ENCODE measurements at regions not wholly inside any gene's neighbourhood (a gene's known extent, or its start where the extent isn't known, plus 50 kb on each side); places are given as distances from the start of the nearest gene placed in this dataset.

- no peaks in the 10 kb centered on the region for H3K4me1 Mint-ChIP-seq
- no peak overlapping the region for H3K4me3 ChIP-seq (replicated peaks in 1 of 3; ENCODE audit: low read depth in 2 of 3, low read length in 3 of 3)
- no peaks in the 10 kb centered on the region for H3K27me3 ChIP-seq (ENCODE audit: control insufficient read depth in 2 of 2, insufficient read depth in 2 of 2, low read length in 2 of 2)
- H4K20me1 ChIP-seq (ENCODE audit: insufficient read depth, low read length), result no peaks in the 10 kb centered on the region
- no CpG with 5 or more reads among the region's 1 CpG for WGBS (ENCODE audit: insufficient coverage)
- TF ChIP-seq CTCF (IDR thresholded peaks at IDR 0.05), result no peak
- H3K4me3 Mint-ChIP-seq, result no peak overlapping the region
- H3K4me1 ChIP-seq (ENCODE audit: control insufficient read depth in 1 of 2, insufficient read depth in 2 of 2, low read length in 2 of 2), result no peaks in the 10 kb centered on the region
- H3K27me3 Mint-ChIP-seq (ENCODE audit: low read depth in 3 of 3), result peaks cover 0 to 2% (median 1%) of the 10 kb centered on the region in 3 donors
- no peak overlapping the region for H3K27ac ChIP-seq (ENCODE audit: low read depth in 1 of 2, low read length in 2 of 2)
- H3K9ac ChIP-seq (ENCODE audit: insufficient read depth, low read length, poor library complexity, severe bottlenecking), result no peak overlapping the region
- H3K36me3 Mint-ChIP-seq, result no peaks in the 10 kb centered on the region
- intact Hi-C loops (cut with micrococcal nuclease), result loop anchor here in 1 of 2 donors (10.0 kb wide), 1 partner anchor 59 kb away; no protein-coding TSS in a partner anchor
- no peak overlapping the region for H2AFZ ChIP-seq (ENCODE audit: insufficient read depth, low read depth, low read length, poor library complexity, severe bottlenecking)
- H3K9me3 ChIP-seq (replicated peaks in 1 of 2; ENCODE audit: control insufficient read depth in 1 of 2, insufficient read depth in 1 of 2, low read length in 2 of 2), result no peaks in the 10 kb centered on the region
- H3K4me2 ChIP-seq (replicated peaks; ENCODE audit: extremely low read depth, low read length, poor library complexity, severe bottlenecking), result no peak overlapping the region
- no peaks in the 10 kb centered on the region for H3K79me2 ChIP-seq (ENCODE audit: insufficient read depth, low read length)
- peaks cover 0 to 4% (median 0%) of the 10 kb centered on the region in 7 donors for H3K9me3 Mint-ChIP-seq
- DNase-seq, result no peak
- no peak overlapping the region for H3K27ac Mint-ChIP-seq
- H3K36me3 ChIP-seq (replicated peaks in 1 of 2; ENCODE audit: control insufficient read depth in 1 of 2, insufficient read depth in 2 of 2, low read length in 2 of 2), result no peaks in the 10 kb centered on the region
These were observed 132.3 kb upstream of the SKOR2 start for GRCh38 chr18:47383729-47384128.

- H4K20me1 ChIP-seq (ENCODE audit: insufficient read depth, low read length), result no peaks in the 10 kb centered on the region
- no peaks in the 10 kb centered on the region for H3K4me1 ChIP-seq (ENCODE audit: control insufficient read depth in 1 of 2, insufficient read depth in 2 of 2, low read length in 2 of 2)
- H3K27ac ChIP-seq (ENCODE audit: low read depth in 1 of 2, low read length in 2 of 2), result no peak overlapping the region
- H3K4me3 ChIP-seq (replicated peaks in 1 of 3; ENCODE audit: low read depth in 2 of 3, low read length in 3 of 3), result no peak overlapping the region
- Mint-ChIP-seq H3K27ac (no peak overlapping the region), H3K27me3 (ENCODE audit: low read depth in 3 of 3) (peaks cover 0 to 2% (median 1%) of the 10 kb centered on the region in 3 donors), H3K36me3 (no peaks in the 10 kb centered on the region), H3K4me3 (no peak overlapping the region), H3K9me3 (peaks cover 0 to 6% (median 0%) of the 10 kb centered on the region in 7 donors), H3K4me1 (no peaks in the 10 kb centered on the region)
- no peaks in the 10 kb centered on the region for H3K9me3 ChIP-seq (replicated peaks in 1 of 2; ENCODE audit: control insufficient read depth in 1 of 2, insufficient read depth in 1 of 2, low read length in 2 of 2)
- H2AFZ ChIP-seq (ENCODE audit: insufficient read depth, low read depth, low read length, poor library complexity, severe bottlenecking), result no peak overlapping the region
- no peaks in the 10 kb centered on the region for H3K36me3 ChIP-seq (replicated peaks in 1 of 2; ENCODE audit: control insufficient read depth in 1 of 2, insufficient read depth in 2 of 2, low read length in 2 of 2)
- no peaks in the 10 kb centered on the region for H3K79me2 ChIP-seq (ENCODE audit: insufficient read depth, low read length)
- WGBS (ENCODE audit: insufficient coverage), result 59% methylated on average over 9 of the region's 14 CpGs
- no peak overlapping the region for H3K9ac ChIP-seq (ENCODE audit: insufficient read depth, low read length, poor library complexity, severe bottlenecking)
- H3K27me3 ChIP-seq (ENCODE audit: control insufficient read depth in 2 of 2, insufficient read depth in 2 of 2, low read length in 2 of 2), result no peaks in the 10 kb centered on the region
- intact Hi-C loops (cut with micrococcal nuclease), result loop anchor here in 1 of 2 donors (10.0 kb wide), 1 partner anchor 57 kb away; no protein-coding TSS in a partner anchor
- H3K4me2 ChIP-seq (replicated peaks; ENCODE audit: extremely low read depth, low read length, poor library complexity, severe bottlenecking), result no peak overlapping the region
- TF ChIP-seq CTCF (IDR thresholded peaks at IDR 0.05), result no peak
- DNase-seq, result no peak
These were observed 130.6 kb upstream of the SKOR2 start for GRCh38 chr18:47381975-47382570.
